MM.1S (cell line): ENCODE measurements at regions not wholly inside any gene's neighbourhood (a gene's known extent, or its start where the extent isn't known, plus 50 kb on each side); places are given as distances from the start of the nearest gene placed in this dataset.

Experiments
- DNase-seq: peaks from one replicate; pipeline ENCODE4 v3.0.0-alpha.2; 2015
- H2AFZ ChIP-seq: fragments of 300-600 bp; sonication (generic); 2 replicates; pipeline ENCODE4 v1.6.0; 2016; ENCODE audit warnings: antibody characterized with exemption, low read length
- H3F3A ChIP-seq: fragments of 300-600 bp; sonication (generic); 2 replicates; pipeline ENCODE4 v1.6.1; 2016; ENCODE audit warnings: mild to moderate bottlenecking, antibody characterized with exemption, low read length, moderate library complexity, mixed read lengths; ENCODE audit not compliant: insufficient read depth
- H3K27ac ChIP-seq: fragments of 300-600 bp; sonication (generic); 2 replicates; pipeline ENCODE4 v1.5.1; 2016; ENCODE audit warnings: mild to moderate bottlenecking, low read length
- H3K27me3 ChIP-seq: fragments of 300-600 bp; sonication (generic); replicated peaks from 2 replicates; pipeline ENCODE4 v1.6.0; 2016; ENCODE audit warnings: low read length; ENCODE audit not compliant: insufficient read depth
- H3K36me3 ChIP-seq: fragments of 300-600 bp; sonication (generic); replicated peaks from 2 replicates; pipeline ENCODE4 v1.6.1; 2016; ENCODE audit warnings: mild to moderate bottlenecking, low read length, mixed read lengths; ENCODE audit not compliant: insufficient read depth
- H3K4me1 ChIP-seq: fragments of 300-600 bp; sonication (generic); 2 replicates; pipeline ENCODE4 v1.6.1; 2016; ENCODE audit warnings: low read length, mixed read lengths
- H3K4me2 ChIP-seq: fragments of 300-600 bp; sonication (generic); 2 replicates; pipeline ENCODE4 v1.6.0; 2016; ENCODE audit warnings: low read depth, low read length
- H3K4me3 ChIP-seq: fragments of 300-600 bp; sonication (generic); 2 replicates; pipeline ENCODE4 v1.5.1; 2016; ENCODE audit warnings: low read length, mixed read lengths
- H3K79me2 ChIP-seq: fragments of 300-600 bp; sonication (generic); 2 replicates; pipeline ENCODE4 v1.6.1; 2016; ENCODE audit warnings: mixed run types, low read length, mixed read lengths
- H3K9ac ChIP-seq: fragments of 300-600 bp; sonication (generic); 2 replicates; pipeline ENCODE4 v1.6.1; 2016; ENCODE audit warnings: low read length, mixed read lengths
- H3K9me2 ChIP-seq: fragments of 300-600 bp; sonication (generic); replicated peaks from 2 replicates; pipeline ENCODE4 v1.6.1; 2016; ENCODE audit warnings: mild to moderate bottlenecking, low read length, mixed read lengths; ENCODE audit not compliant: insufficient read depth
- H3K9me3 ChIP-seq: fragments of 300-600 bp; sonication (generic); replicated peaks from 2 replicates; pipeline ENCODE4 v1.6.1; 2016; ENCODE audit warnings: mild to moderate bottlenecking, low read length, mixed read lengths; ENCODE audit not compliant: insufficient read depth
- H4K20me1 ChIP-seq: fragments of 300-600 bp; sonication (generic); 2 replicates; pipeline ENCODE4 v1.6.1; 2016; ENCODE audit warnings: mild to moderate bottlenecking, low read length, moderate library complexity, mixed read lengths; ENCODE audit not compliant: insufficient read depth
- EZH2 ChIP-seq: fragments of 300-600 bp; sonication (generic); optimal IDR thresholded peaks from 2 replicates; pipeline ENCODE3; 2017; ENCODE audit warnings: low read depth, mild to moderate bottlenecking, antibody characterized with exemption, low read length, mixed read lengths
- EZH2phosphoT487 ChIP-seq: fragments of 300-600 bp; sonication (generic); IDR thresholded peaks from 2 replicates; pipeline ENCODE4 v1.6.1; 2018; ENCODE audit warnings: antibody characterized with exemption, low read length
- TF ChIP-seq, protein P1 (sequence below): fragments of 300-600 bp; sonication (generic); IDR thresholded peaks from 2 replicates; pipeline ENCODE4 v1.5.1; 2016; ENCODE audit warnings: antibody characterized with exemption, low read length, mixed read lengths

DNA sequence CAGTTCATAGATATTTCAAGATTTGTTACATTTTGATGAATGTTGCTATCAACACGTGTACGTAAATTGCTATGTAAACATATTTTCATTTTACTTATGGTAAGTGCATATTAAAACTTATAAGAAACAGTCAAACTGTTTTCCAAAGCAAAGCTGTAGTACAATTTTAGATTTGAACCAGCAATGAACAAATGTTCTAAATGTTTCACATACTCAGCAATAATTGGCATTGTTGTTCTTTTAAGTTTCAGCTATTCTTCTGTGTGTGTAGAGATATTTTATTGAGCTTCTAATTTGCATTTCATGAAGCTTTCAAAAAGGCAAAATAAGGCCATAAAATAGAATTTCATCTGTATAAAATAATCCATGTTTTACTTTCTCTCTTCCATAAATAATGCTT lies 1433.2 kb downstream of the LRFN5 start:
- H3K9me2 ChIP-seq: no peaks in the 10 kb centered on the region
- no peaks in the 10 kb centered on the region for H3K36me3 ChIP-seq
- no peak for TF ChIP-seq EZH2
- TF ChIP-seq, protein P1, sequence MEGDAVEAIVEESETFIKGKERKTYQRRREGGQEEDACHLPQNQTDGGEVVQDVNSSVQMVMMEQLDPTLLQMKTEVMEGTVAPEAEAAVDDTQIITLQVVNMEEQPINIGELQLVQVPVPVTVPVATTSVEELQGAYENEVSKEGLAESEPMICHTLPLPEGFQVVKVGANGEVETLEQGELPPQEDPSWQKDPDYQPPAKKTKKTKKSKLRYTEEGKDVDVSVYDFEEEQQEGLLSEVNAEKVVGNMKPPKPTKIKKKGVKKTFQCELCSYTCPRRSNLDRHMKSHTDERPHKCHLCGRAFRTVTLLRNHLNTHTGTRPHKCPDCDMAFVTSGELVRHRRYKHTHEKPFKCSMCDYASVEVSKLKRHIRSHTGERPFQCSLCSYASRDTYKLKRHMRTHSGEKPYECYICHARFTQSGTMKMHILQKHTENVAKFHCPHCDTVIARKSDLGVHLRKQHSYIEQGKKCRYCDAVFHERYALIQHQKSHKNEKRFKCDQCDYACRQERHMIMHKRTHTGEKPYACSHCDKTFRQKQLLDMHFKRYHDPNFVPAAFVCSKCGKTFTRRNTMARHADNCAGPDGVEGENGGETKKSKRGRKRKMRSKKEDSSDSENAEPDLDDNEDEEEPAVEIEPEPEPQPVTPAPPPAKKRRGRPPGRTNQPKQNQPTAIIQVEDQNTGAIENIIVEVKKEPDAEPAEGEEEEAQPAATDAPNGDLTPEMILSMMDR: no peak
- no peak for TF ChIP-seq EZH2phosphoT487
- no peak overlapping the region for H3K4me3 ChIP-seq
- no peaks in the 10 kb centered on the region for H3K9me3 ChIP-seq
- no peak for DNase-seq
- H4K20me1 ChIP-seq: no peaks in the 10 kb centered on the region
- H3K4me1 ChIP-seq: 0 out of 2 replicates have a peak, but pooled peaks cover 9% of the 10 kb centered on the region
- H3K79me2 ChIP-seq: no peaks in the 10 kb centered on the region
- no peak overlapping the region for H3K4me2 ChIP-seq
- no peaks in the 10 kb centered on the region for H3F3A ChIP-seq
- H3K27me3 ChIP-seq: no peaks in the 10 kb centered on the region
- H2AFZ ChIP-seq: no peak overlapping the region
- H3K9ac ChIP-seq: no peak overlapping the region
- H3K27ac ChIP-seq: no peak overlapping the region

DNA sequence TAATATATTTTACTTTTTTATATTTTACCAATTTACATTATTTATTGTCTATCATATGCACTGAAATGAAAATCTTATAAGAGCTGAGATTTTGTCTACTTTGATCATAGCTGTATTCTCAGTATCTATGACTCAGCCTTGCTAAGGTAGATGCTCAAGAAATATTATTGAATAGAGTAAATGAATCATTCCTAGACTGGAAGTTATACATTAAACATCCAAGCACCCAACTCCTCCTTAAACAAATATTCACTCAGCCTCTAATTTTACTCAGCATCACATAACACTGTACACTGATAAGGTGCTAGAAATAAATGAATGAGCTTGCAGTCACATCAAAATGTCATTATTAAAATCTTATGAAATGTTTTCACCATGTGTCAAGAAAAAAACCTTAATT lies 1424.9 kb downstream of the LRFN5 start:
- H2AFZ ChIP-seq: no peak overlapping the region
- TF ChIP-seq, protein P1: no peak
- no peak for TF ChIP-seq EZH2
- no peak for TF ChIP-seq EZH2phosphoT487
- no peaks in the 10 kb centered on the region for H3K79me2 ChIP-seq
- H3K27me3 ChIP-seq: no peaks in the 10 kb centered on the region
- no peaks in the 10 kb centered on the region for H3F3A ChIP-seq
- H4K20me1 ChIP-seq: no peaks in the 10 kb centered on the region
- no peak overlapping the region for H3K4me2 ChIP-seq
- DNase-seq: no peak
- no peaks in the 10 kb centered on the region for H3K4me1 ChIP-seq
- no peak overlapping the region for H3K9ac ChIP-seq
- no peaks in the 10 kb centered on the region for H3K9me3 ChIP-seq
- no peak overlapping the region for H3K27ac ChIP-seq
- no peaks in the 10 kb centered on the region for H3K36me3 ChIP-seq
- no peaks in the 10 kb centered on the region for H3K9me2 ChIP-seq
- H3K4me3 ChIP-seq: no peak overlapping the region

DNA sequence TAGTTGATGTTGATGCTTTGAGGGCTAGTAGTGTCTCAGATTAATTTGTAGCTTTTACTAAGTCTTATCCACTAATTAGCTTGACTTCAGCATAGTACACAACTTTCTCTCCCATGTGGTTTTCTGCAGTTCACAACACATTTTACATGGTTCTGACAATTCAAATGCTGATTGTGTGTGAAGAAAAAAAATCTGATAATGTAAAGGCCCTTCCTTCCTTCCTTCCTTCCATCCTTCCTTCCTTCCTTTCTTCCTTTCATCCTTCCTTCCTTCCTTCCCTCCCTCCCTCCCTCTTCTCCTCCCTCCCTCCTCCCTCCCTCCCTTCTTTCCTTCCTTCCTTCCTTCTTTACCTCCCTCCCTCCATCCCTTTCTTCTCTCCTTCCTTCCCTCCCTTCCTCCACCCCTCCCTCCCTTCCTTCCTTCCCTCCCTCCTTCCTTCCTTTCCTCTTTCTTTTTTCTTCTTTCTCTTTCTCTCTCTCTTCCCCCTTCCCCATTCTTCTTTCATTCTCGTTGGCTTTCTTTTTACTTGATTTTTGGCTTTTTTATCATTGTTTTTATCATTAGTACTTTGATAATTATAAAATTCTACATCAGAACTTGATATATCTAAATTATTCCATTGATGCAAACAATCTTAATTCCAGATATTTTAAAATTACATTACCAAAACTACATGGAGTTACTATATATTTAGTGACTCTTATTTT lies 1415.6 kb downstream of the LRFN5 start:
- no peaks in the 10 kb centered on the region for H3F3A ChIP-seq
- no peak overlapping the region for H3K4me3 ChIP-seq
- no peak for TF ChIP-seq EZH2phosphoT487
- TF ChIP-seq, protein P1: no peak
- TF ChIP-seq EZH2: no peak
- no peak overlapping the region for H3K4me2 ChIP-seq
- no peak overlapping the region for H2AFZ ChIP-seq
- no peaks in the 10 kb centered on the region for H3K4me1 ChIP-seq
- no peaks in the 10 kb centered on the region for H3K79me2 ChIP-seq
- no peaks in the 10 kb centered on the region for H3K9me3 ChIP-seq
- no peak for DNase-seq
- no peaks in the 10 kb centered on the region for H3K27me3 ChIP-seq
- H3K36me3 ChIP-seq: no peaks in the 10 kb centered on the region
- no peak overlapping the region for H3K9ac ChIP-seq
- H3K9me2 ChIP-seq: no peaks in the 10 kb centered on the region
- no peak overlapping the region for H3K27ac ChIP-seq
- H4K20me1 ChIP-seq: no peaks in the 10 kb centered on the region
